SH-SY5Y (cell line): ENCODE measurements at regions not wholly inside any gene's neighbourhood (a gene's known extent, or its start where the extent isn't known, plus 50 kb on each side); places are given as distances from the start of the nearest gene placed in this dataset.

Experiments used
- GATA2 ChIP-seq: IDR thresholded peaks from 2 replicates; pipeline ENCODE4 v1.6.1; 2011; ENCODE audit warnings: mild to moderate bottlenecking, low read depth, low read length
- GATA3 ChIP-seq: IDR thresholded peaks from 2 replicates; pipeline ENCODE4 v1.6.1; 2011; ENCODE audit warnings: low read depth, mild to moderate bottlenecking, low read length, moderate library complexity

DNA sequence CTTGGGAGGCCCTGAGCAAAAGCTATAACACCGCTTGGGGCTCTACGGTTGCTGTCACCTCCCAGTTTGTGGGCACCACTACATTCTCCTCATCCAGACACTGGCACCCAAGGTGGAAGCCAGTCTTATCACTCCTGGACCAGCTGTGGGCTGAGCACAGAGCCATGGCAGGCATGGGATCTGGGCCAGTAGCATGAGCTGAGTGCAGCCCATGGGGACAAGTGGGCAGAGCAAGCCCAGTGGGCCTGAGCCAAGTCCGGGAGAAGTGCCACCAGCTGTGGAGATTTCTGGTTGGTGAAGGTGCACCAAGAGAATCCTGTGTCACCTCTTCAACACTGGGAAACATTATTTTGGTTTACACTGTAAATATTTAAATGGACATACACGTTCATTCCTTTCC, 1013.0 kb downstream of the TECRL start:
- TF ChIP-seq GATA2 = no peak
- no peak for TF ChIP-seq GATA3

DNA sequence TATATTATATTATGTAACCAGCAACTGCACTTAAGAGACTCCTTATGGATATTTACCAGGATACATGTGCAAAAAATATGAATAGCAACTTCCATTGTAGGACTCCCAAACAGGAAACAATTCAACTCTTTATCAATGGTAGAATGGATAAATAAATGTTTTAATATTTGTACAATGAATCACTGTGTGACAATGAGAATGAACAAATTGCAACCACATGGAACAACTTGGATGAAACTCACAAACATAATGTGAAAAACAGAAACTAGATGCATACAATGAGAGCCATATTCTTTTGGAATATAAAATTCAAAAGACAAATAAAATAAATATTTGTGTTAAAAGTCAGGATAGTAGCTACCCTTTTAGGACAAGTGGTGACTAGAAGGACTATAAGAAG, 1015.7 kb downstream of the TECRL start:
- TF ChIP-seq GATA3 (no peak), GATA2 (no peak)

DNA sequence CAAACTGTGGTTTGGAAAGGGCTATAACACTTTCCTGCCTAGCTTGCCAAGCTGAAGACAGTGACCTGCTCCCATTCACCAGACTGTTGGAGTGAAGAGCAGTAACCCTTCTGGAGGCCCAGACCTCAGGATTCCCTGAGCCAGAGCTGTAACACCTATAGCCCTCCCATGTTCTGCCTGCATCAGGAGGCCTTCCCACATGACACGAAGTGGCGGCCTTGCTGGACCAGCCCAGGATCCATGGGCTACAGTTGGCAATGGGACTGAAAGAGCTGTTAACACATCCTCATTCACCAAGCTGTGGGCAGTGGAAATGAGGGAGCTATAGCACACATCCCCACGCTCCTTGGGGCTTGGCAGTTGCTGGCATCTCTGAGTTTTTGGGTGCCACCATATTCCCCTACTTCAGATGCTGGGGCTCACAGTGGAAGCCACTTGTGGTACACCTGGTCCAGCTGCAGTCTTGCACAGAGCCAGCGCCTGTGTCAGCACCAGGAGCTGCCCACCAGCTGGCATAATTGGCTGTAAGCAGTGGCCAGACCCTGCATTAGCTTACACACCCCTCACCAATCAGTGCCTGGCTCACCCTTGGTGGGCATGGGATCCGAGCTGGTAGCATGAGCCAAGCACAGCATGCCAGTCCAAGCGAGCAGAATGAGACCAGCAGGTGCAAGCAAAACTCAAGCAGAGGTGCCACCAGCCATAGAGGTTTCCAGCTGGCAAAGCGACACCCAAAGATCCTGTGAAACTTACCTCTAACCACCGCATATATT, 1029.3 kb downstream of the TECRL start:
- TF ChIP-seq GATA3 (no peak), GATA2 (no peak)

DNA sequence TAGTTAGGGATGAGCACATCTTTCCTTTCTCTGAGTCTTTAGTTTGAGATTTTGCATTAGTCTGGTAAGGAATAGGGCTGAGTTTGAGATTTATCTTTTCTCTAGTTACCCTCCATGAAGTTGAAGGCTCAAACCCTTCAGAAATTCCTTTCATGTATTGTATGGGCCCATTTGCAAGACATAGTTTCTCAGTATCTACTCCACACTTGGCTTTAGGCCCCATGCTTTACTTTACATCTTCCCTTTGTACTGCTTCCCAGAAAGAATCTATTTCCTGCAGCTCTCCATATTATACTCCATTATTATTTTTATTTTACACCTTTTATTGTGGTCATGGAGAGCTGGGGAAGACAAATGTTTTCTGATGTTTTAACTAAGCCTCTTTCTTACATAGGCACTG, 1038.2 kb downstream of the TECRL start:
- TF ChIP-seq GATA3 = no peak
- no peak for TF ChIP-seq GATA2

DNA sequence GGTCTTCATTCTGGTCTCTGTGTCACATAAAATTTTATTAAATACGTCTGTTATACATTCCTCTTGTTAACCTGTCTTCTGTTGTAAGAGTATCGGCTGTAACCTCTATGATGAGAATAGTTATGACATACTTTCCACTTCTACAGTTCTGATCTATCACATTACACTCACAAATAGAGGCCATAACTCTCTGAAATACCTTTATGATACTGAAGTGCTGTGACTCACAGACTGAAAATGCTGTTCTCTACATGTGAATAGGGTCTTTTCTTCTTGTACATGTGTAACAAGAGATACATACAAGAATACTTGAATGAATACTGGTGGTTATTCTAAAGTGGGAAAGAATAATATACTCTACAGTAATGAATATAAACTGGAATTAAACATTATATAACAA, 1047.6 kb downstream of the TECRL start:
- TF ChIP-seq GATA3 (no peak), GATA2 (no peak)

DNA sequence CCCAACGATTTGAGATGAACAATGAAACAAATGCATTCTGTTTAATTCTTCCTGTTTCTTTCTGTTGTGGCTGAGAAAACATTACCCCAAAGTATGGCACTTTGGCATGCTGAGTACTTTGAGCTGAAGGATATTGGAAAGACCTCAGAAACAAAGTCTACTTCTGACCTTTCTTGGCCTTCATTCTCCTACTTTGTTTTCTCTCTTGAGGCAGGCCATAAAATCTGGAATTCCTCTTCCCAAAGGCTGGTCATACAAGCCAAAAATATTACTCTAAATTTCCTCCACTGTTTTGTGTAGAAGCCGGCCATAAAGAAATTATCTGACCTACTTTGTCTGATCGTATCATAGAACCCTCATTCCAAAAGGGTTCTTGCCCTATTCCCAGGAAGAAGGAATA, 1048.2 kb downstream of the TECRL start:
- TF ChIP-seq GATA3 (no peak), GATA2 (no peak)

DNA sequence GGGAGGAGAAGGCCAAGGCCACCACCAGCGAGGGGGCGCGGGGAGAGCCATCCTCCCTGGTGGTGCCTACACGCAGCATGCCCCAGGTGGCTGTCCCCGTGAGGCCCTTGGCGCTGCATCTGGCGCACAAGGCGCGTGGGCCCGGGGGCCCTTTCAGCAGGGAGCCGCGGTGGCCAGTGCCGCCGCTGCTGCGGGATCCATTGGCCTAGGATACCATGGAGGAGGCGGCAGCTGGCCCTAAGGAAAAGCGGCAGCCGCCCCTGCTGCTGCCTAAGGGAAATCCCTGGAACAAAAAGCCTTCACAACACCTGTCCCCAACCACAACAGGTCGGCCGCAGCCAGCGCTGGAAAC, 1059.6 kb downstream of the TECRL start:
- TF ChIP-seq GATA3 (no peak), GATA2 (no peak)

DNA sequence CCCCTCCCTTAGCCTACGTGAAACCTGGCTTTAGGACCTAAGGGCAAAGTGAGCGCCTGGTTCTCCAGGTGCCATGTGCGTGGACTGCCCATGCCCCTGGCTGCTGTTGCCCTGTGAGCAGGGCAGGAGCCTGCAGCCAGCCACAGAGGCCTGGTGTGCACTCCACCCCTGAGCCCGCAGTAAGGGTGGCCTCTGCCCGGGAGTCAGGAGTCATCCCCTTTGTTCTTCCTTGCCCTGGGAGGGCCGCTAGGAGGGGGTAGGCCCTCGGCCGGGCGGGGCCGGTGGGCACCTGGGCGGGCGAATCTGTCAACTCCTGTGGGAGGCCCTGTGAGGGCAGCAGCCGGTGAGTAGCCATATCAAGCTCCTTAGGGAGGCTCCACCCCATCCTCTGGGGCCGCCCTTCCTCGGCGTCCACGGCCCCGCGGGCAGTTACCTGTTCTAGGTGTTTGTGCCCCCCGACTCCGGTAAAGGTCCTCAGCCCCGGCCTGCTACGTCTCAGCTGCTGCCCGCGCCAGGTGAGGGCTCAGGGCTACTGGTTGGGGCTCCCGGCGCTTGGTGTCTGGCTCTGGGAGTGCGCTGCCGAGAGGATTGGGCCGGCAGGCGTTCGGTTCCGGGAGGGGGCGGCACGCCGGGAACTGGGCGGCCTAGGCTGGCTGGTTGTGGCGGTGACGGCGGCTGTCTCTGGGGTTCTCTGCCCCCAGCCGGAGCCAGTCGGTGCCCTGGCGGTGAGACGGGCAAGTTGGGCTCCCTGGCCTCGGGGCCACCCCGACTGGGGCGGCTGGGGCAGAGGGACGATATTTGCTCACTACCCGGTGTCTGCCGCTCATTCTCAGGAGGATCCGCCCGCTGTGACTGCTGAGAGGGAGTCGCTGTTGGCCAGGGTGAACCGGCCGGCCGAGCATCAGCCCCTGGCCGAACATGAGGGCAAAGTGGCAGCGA, 1060.2 kb downstream of the TECRL start:
- TF ChIP-seq GATA3 = no peak
- TF ChIP-seq GATA2 = no peak

DNA sequence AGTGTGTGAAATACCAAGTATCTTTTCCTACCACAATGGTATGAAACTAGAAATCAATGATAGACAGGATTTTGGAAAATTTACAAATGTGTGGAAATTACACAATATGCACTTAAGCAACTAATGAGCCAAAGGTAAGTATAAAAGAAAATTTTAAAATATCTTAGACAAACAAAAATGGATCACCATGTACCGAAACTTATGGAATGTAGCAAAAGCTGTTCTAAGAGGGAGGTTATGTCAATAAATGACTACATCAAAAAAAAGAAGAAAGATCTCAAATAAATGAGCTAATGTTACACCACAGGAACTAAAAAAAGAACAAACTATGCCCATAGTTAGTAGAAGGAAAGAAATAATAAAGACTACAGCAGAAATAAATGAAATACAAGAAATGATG, 1084.1 kb downstream of the TECRL start:
- TF ChIP-seq GATA2 (no peak), GATA3 (no peak)

DNA sequence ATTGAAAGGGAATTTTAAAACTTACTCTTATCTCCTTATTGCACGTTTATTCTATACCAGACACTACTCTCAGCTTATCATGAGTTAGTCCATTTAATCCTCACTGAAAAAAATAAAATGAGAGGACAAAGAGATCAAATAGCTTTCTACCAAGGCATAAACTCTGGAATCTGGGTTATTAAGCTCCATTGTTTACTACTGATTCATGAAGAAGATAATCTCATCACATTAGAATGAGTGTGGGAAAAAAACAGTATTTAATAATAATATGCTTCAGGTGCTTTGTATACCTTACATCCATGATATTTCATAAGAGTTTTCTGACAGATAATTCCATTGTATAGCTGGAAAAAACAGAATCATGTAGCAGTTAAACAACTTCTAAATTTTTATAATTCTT, 1092.6 kb downstream of the TECRL start:
- no peak for TF ChIP-seq GATA2
- no peak for TF ChIP-seq GATA3

DNA sequence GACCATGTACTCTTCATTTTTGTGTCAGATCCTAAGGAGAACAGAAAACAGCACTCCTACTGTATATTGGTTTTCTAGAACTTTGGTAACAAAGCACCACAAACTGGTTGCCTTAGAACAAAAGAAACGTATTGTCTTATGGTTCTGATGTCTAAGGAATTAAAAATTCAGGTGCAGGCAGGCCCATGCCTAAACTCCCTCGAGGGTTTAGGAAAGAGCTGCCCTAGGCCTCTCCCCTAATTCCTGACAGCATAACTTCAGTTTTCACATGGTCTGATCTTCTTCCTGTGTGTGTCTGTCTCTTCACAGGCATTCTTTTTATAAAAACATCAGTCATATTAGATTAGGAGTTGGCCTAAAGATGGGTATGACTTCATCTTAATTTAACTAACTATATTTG, 1093.6 kb downstream of the TECRL start:
- TF ChIP-seq GATA3 (no peak), GATA2 (no peak)

DNA sequence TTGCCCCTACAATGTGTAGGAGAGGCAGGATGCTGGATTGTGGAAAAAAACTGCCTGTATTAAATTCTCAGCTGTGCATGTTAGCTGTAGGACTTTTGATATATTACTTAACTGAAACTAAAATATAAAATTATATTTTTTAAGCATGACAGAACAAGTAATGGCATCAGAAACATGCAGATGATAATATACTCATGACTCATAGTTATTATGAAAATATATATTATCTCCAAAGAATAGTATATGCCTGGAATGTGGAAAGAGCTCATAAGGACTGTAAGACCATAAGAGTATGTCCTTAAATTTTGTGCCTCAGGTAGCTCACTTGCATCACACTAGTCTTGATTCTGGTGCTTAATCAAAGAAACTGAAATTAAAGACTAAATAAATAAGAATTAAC, 1100.6 kb downstream of the TECRL start:
- TF ChIP-seq GATA2 (no peak), GATA3 (no peak)

DNA sequence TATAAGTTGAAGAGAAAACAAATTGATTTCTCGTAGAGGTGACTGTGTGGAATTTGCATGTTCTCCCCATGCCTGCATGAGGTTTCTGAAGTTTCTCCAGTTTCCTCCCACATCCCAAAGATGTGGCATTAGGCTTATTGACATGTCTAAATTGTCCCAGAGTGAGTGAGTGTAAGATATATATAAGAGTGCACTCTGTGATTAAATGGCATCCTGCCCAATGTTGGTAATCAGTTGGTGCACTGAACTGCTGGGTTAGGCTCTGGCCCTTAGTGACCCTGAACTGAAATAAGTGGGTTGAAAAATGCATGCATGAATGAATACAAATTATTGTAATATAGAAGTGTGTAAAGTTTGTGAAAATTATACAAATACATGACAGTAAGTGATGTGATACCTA, 1106.5 kb downstream of the TECRL start:
- TF ChIP-seq GATA2 (no peak), GATA3 (no peak)

DNA sequence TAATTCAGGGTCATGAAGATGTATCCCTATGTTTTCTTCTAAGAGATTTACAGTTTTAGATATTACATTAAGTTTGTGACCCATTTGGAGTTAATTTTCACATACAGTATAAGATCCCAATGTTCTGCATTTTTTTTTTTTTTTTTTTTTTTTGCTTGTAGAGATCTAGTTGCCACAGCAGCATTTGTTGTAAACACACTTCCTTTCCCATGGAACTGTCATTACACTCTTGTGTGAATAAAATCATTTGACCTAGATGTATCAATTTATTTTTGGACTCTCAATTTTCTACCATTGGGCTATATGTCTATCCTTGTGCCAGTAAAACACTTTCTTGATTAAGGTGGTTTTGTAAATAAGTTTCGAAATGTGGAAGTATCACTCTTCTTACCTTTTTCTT, 1107.2 kb downstream of the TECRL start:
- no peak for TF ChIP-seq GATA3
- no peak for TF ChIP-seq GATA2

DNA sequence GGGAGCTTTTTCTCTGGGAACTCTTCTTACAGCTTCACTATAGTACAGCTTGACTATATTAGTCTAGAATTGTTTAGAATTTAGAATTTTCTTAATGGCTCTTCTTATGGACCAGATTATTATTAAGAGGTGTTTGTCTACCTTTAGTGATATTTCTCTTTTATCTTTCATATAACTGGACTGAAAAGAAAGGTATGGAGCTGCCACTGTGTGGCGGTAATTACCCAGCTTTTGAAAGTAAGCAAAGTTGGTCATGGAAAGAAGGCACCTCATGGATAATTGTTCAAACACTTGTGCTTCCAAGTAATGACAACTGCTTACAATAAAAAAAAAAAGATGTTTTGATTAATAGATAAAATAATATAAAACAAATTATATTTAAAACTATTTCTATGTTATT, 1112.5 kb downstream of the TECRL start:
- no peak for TF ChIP-seq GATA2
- no peak for TF ChIP-seq GATA3
